IPS-15b (cell line): ENCODE measurements at regions not wholly inside any gene's neighbourhood (a gene's known extent, or its start where the extent isn't known, plus 50 kb on each side); places are given as distances from the start of the nearest gene placed in this dataset.
"Not testable (repeated sequence)": the region's sequence is repeated elsewhere in the genome, so short reads cannot be mapped to it uniquely, and the experiment has no call there.

Source experiments
- H3K27me3 ChIP-seq: one replicate; pipeline ENCODE4 v1.6.1; 2013; ENCODE audit warnings: low read length; ENCODE audit not compliant: control insufficient read depth, insufficient read depth
- H3K36me3 ChIP-seq: one replicate; pipeline ENCODE4 v1.6.1; 2013; ENCODE audit warnings: low read length; ENCODE audit not compliant: control insufficient read depth, insufficient read depth
- H3K4me1 ChIP-seq: one replicate; pipeline ENCODE4 v1.6.1; 2013; ENCODE audit warnings: mild to moderate bottlenecking, low read length; ENCODE audit not compliant: control insufficient read depth, insufficient read depth
- H3K4me3 ChIP-seq: one replicate; pipeline ENCODE4 v1.5.1; 2013; ENCODE audit warnings: low read depth, low read length
- H3K9ac ChIP-seq: one replicate; pipeline ENCODE4 v1.6.1; 2013; ENCODE audit warnings: low read depth, mild to moderate bottlenecking, low read length
- H3K9me3 ChIP-seq: one replicate; pipeline ENCODE4 v1.6.1; 2013; ENCODE audit warnings: mild to moderate bottlenecking, low read length; ENCODE audit not compliant: control insufficient read depth, insufficient read depth

DNA sequence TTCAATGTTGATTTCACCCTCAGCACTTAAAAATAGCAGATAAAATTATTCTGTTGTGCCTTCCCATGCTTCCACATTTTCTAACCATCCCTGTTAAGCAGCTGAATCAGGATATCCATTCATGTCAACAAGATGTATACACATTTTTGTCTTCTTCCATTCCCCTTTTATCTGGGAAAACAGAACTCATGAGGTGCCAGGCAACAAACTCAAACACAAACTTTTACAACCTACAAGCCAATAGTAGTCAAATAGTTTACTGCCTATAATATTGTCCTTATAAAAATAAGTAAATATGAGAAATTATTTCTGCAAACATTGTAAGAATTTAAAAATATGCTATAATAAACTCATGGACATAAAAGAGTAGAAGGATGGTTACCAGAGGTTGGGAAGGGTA lies 1569.8 kb downstream of the REEP3 start:
- no peaks in the 10 kb centered on the region for H3K27me3 ChIP-seq
- no peak overlapping the region for H3K4me3 ChIP-seq
- no peak overlapping the region for H3K9ac ChIP-seq
- H3K4me1 ChIP-seq = no peaks in the 10 kb centered on the region
- no peaks in the 10 kb centered on the region for H3K9me3 ChIP-seq
- H3K36me3 ChIP-seq = no peaks in the 10 kb centered on the region

DNA sequence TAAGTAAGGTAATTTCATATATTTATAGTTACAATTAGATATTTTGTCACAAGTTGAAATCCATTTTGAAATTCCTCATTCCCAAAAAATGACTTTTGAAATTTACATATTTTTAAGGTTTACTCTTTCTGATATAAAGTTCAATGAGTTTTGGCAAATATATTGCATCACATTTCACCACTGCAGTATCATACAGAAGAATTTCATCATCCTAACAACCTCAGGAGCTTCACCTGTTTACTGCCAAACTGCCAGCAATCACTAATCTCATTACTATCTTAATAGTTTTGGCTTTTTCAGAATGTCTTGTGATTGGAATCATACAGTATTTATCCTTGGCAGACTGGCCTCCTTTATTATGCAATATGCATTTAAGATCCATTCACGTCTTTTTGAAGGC lies 1578.9 kb downstream of the REEP3 start:
- H3K27me3 ChIP-seq = no peaks in the 10 kb centered on the region
- H3K9me3 ChIP-seq = no peaks in the 10 kb centered on the region
- H3K36me3 ChIP-seq = no peaks in the 10 kb centered on the region
- no peaks in the 10 kb centered on the region for H3K4me1 ChIP-seq
- H3K4me3 ChIP-seq = no peak overlapping the region
- H3K9ac ChIP-seq = no peak overlapping the region

DNA sequence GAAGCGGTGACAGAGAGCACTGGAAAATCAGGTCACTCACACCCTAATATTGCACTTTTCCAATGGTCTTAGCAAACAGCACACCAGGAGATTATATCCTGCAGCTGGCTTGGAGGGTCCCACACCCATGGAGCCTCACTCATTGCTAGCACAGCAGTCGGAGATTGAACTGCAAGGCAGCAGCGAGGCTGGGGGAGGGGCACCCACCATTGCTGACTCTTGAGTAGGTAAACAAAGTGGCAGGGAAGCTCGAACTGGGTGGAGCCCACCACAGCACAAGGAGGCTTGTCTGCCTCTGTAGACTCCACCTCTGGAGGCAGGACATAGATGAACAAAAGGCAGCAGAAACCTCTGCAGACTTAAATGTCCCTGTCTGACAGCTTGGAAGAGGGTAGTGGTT lies 1579.7 kb downstream of the REEP3 start:
- H3K36me3 ChIP-seq, H3K4me1 ChIP-seq, H3K9ac ChIP-seq, H3K4me3 ChIP-seq, H3K9me3 ChIP-seq, H3K27me3 ChIP-seq: not testable (repeated sequence)

DNA sequence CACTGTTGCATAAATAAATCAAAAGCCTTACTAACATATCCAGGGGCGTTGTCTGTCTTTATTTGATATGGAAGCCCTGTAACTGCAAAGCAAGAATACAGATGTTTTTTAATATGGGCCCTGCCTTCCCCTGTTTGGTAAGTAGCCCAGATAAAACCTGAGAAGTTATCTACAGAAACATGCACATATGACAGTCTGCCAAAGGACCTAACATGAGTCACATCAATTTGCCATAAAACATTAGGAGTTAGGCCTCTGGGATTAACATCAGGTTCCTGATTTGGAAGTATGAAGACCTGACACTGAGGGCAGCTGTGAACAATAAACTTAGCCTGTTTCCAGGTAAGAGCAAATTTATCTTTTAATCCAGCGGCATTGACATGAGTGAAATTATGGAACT lies 1588.8 kb downstream of the REEP3 start:
- H3K27me3 ChIP-seq = no peaks in the 10 kb centered on the region
- H3K9ac ChIP-seq = no peak overlapping the region
- H3K4me1 ChIP-seq = no peaks in the 10 kb centered on the region
- no peaks in the 10 kb centered on the region for H3K9me3 ChIP-seq
- no peak overlapping the region for H3K4me3 ChIP-seq
- H3K36me3 ChIP-seq = no peaks in the 10 kb centered on the region

DNA sequence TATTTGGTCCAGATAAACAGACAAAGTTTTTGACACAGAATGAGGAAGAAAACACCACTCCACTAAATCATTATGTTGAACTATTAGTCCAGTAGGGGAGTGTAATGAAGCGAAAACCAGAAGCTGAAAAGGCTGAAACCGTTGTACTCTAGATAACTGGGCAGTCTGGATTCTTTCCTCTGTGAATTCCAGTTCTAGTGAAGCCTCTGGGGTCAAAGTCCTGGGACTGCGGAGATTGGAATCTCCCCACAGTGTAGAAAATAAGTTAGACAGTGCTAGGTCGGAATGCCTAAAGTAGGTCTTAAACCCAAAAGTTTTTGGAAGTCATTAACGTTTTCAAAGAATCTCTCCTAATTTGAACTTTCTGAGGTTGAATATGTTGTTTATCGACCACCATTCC lies 1589.9 kb downstream of the REEP3 start:
- not testable (repeated sequence) for H3K36me3 ChIP-seq, H3K9me3 ChIP-seq, H3K4me1 ChIP-seq, H3K9ac ChIP-seq, H3K4me3 ChIP-seq, H3K27me3 ChIP-seq

DNA sequence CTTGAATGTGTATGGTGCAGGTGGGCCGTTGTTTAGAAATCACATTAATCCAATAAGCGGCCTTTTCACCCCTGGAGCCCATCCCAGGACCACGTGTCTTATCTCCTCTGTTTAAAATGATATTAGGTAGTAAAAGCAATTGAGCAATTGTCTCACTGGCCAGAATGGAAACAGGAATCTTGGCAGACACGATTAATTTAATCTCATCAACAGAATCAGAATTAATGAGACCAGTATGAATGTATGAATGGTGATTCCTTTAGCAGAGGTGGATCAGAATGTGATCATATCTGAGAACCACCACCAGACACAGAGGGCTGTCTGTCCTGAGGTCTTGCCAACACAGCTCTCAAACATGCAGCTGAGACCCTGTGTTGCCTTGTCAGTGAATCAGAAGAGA lies 1591.4 kb downstream of the REEP3 start:
- Histone ChIP-seq H3K4me3 (no peak overlapping the region), H3K4me1 (no peaks in the 10 kb centered on the region), H3K36me3 (no peaks in the 10 kb centered on the region), H3K9ac (no peak overlapping the region), H3K9me3 (no peaks in the 10 kb centered on the region), H3K27me3 (no peaks in the 10 kb centered on the region)

DNA sequence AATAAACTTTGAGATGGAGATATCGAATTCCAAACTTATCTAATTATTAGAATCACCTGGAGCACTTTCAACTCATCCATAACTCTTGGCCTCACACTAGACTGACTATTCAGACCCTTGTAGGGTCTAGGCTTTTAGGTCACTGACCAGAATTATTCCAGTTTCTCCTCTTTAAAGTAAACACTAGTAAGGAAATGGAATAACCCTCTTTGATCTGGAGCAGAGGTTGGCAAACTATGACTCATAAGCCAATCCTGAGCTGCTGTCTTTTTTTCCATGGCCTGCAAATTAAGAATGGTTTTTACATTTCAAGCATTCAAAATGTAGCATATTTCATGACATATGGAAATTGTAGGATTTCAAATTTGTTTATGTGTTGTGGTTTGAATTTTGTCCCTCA lies 1601.9 kb downstream of the REEP3 start:
- no peaks in the 10 kb centered on the region for H3K4me1 ChIP-seq
- no peaks in the 10 kb centered on the region for H3K36me3 ChIP-seq
- H3K4me3 ChIP-seq = no peak overlapping the region
- H3K9me3 ChIP-seq = no peaks in the 10 kb centered on the region
- no peak overlapping the region for H3K9ac ChIP-seq
- H3K27me3 ChIP-seq = no peaks in the 10 kb centered on the region

DNA sequence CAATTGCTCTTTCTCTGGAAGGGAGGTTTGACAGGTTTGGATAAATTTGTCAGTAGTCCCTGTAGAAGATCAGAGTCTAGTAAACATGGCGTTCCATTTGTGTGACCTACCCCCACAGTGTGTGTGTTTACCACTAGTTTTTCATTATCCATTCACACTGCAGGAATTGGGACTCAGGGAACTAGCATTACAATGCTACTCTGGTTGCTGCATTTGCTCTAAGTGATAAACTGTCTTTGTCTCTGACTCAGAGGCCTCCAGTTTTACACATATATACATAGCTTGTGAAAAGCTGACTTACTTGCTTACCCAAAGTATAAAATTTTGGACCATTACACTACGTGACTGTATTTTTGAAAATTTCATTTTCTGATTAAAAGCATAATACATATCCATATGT lies 1604.0 kb downstream of the REEP3 start:
- no peak overlapping the region for H3K9ac ChIP-seq
- no peaks in the 10 kb centered on the region for H3K27me3 ChIP-seq
- H3K4me3 ChIP-seq = no peak overlapping the region
- H3K36me3 ChIP-seq = no peaks in the 10 kb centered on the region
- H3K4me1 ChIP-seq = no peaks in the 10 kb centered on the region
- no peaks in the 10 kb centered on the region for H3K9me3 ChIP-seq

DNA sequence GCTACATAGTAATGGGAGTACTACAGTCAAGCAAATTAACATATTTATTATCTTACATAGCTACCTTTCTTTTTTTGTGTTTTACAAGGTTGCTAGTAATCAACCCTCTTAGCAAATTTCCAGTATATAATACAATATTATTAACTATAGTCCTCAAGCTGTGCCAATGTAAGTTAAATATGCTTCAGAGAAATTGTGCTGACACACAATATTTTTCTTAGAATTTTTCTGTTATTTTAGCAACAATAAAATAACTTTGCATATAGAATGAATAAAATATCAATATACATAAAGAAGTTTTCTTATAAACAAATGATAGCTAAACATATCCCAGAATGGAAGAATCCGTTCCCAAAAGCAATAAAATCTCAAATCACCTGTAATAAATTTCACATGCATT lies 1605.1 kb downstream of the REEP3 start:
- Histone ChIP-seq H3K9ac (no peak overlapping the region), H3K9me3 (no peaks in the 10 kb centered on the region), H3K4me1 (no peaks in the 10 kb centered on the region), H3K27me3 (no peaks in the 10 kb centered on the region), H3K36me3 (no peaks in the 10 kb centered on the region), H3K4me3 (no peak overlapping the region)

DNA sequence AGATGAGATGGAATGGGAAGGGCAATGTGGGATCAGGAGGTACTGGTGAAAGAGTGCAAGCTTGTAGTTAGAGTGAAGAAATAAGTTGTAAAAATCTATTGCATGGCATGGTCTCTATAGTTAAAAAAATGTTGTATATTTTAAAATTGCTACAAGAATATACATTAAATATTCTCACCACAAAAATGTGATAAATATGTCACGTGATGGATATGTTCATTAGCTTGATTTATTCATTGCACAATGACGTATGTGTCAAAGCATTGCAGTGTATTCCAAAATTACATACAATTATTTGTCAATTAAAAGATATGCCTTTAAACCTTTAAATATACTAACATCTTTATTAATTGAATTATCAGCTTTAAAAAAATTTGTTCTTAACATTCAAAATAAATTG lies 1607.1 kb downstream of the REEP3 start:
- Histone ChIP-seq H3K4me3 (no peak overlapping the region), H3K9ac (no peak overlapping the region), H3K27me3 (no peaks in the 10 kb centered on the region), H3K4me1 (no peaks in the 10 kb centered on the region), H3K36me3 (no peaks in the 10 kb centered on the region), H3K9me3 (no peaks in the 10 kb centered on the region)

DNA sequence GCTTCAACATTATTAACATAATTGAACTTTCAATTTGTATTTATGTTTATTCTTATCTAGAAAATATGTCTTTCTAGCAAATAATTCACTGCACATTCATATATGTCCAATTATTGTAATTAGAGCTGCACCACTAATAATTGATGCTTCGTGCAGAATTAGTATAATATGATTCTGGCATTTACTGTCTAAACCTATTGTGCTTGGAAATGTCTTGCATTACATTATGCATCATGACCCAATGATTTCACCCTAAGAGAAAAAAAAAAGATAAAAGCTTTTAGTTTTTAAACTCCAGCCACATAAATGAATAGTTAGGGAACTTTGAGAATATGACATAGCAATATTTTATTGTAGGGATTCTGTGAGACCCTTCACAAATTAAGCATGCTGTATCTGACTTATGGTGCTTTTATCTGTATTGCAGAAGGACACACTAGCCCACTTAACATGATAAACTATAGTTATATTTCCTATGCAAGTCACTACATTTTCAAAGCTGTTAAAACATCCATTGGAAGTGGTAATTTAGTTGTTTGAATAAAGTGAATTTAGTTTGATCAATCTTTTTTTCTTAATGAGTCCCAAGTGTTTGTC lies 1609.1 kb downstream of the REEP3 start:
- Histone ChIP-seq H3K36me3 (no peaks in the 10 kb centered on the region), H3K9me3 (no peaks in the 10 kb centered on the region)

DNA sequence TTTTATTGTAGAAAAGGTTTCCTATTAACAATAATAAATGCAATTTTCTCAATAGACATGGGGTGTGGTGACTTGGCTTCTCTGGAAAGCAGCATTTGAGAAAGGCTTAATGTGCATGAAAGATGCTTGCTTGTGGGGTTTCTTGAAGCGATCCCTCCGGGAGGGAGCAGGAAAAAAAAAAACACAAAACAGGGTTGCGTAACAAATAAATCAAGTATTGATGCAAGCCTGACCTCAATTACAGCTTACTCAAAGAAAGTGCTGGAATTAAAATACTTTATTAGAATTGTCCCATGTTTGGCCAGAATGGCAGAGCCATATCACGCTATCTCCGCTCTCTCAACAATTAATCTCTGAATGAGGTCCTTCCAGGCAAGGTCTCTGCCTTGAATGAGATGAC lies 1612.5 kb downstream of the REEP3 start:
- Histone ChIP-seq H3K27me3 (no peaks in the 10 kb centered on the region), H3K9ac (no peak overlapping the region), H3K4me3 (no peak overlapping the region), H3K36me3 (no peaks in the 10 kb centered on the region), H3K9me3 (no peaks in the 10 kb centered on the region), H3K4me1 (no peaks in the 10 kb centered on the region)

More for the DNA sequence above, 1609.1 kb downstream of the REEP3 start:
- Histone ChIP-seq H3K4me3 (no peak overlapping the region), H3K4me1 (no peaks in the 10 kb centered on the region), H3K9ac (no peak overlapping the region), H3K27me3 (no peaks in the 10 kb centered on the region)

DNA sequence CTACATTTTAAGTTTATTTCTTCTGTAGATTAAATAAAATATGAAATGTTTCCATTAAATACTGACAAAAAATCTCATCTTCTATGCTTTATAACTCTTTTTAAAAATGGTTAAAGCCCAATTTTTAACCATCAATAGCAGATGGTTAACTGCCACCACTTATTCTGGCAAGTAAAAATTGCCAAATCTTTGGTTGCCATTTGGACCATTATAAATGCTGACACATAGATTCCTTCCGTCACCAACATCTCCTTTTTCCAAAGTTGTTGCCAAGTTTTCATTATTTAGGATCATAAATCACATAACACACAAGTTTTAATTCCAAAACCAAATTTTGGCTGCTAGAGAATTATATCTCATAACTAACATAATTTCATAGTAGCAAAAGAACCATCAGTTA lies 1614.3 kb downstream of the REEP3 start:
- Histone ChIP-seq H3K4me3 (no peak overlapping the region), H3K9me3 (no peaks in the 10 kb centered on the region), H3K4me1 (no peaks in the 10 kb centered on the region), H3K36me3 (no peaks in the 10 kb centered on the region), H3K9ac (no peak overlapping the region), H3K27me3 (no peaks in the 10 kb centered on the region)
